Stomach (tissue), 4 donors: ENCODE measurements at regions not wholly inside any gene's neighbourhood (a gene's known extent, or its start where the extent isn't known, plus 50 kb on each side); places are given as distances from the start of the nearest gene placed in this dataset.

Experiments
- POLR2A ChIP-seq, 4 donors: fragments of 450-650 bp; IDR thresholded peaks; one replicate each; pipeline ENCODE4 v1.6.1; 2016; ENCODE audit warnings: antibody characterized with exemption in 4 of 4, control low read depth in 2 of 4, mild to moderate bottlenecking in 1 of 4, moderate library complexity in 1 of 4
- POLR2AphosphoS5 ChIP-seq, 3 donors: sonication (generic); formaldehyde crosslinking; IDR thresholded peaks; one replicate each; pipeline ENCODE4 v1.6.1; 2016; ENCODE audit warnings: antibody characterized with exemption in 3 of 3
- TF ChIP-seq, protein P1 (sequence below), 7 experiments: fragments of 450-650 bp in 4 of 7; fragments of 200-600 bp in 3 of 7; sonication (generic) in 3 of 7; IDR thresholded peaks; one replicate each; pipeline ENCODE4 v1.5.1; 2016 to 2019; ENCODE audit warnings: antibody characterized with exemption in 7 of 7, control low read depth in 2 of 7, mild to moderate bottlenecking in 1 of 7

DNA sequence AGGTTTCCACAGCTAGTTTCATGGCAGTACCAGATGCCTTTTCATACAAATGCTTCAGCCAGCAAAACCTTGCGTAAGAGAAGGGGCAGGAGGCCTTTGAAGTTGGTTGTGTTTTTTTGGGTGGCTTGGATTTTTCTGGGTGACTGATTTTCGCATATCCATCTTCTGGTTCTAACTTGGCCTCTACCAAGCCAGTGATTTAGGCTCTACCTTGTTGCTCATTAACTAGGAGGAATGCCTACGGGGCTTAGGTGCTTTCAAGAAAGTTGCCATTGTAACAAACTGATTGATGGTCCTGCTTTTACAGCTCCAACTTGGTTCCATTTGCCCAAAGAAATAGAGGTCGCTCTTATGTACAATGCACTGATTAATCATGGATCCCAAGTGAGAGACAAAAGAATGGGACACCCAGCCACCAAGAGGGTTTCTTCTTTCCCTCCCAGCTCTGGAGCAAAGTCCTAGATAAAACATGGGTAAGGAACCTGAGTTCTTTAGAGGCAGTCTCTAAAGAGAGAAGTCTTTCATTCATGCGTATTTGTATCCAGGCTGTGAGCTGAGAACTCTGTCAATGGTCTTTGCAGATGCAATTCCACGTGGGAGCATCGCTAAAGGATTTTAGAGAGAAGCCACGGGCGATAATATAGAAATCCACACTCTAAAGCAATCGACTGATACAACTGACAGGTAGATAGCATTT lies 92.1 kb upstream of the FGFR2 start:
- no peak for TF ChIP-seq POLR2A (IDR thresholded peaks at IDR 0.05)
- TF ChIP-seq, protein P1, sequence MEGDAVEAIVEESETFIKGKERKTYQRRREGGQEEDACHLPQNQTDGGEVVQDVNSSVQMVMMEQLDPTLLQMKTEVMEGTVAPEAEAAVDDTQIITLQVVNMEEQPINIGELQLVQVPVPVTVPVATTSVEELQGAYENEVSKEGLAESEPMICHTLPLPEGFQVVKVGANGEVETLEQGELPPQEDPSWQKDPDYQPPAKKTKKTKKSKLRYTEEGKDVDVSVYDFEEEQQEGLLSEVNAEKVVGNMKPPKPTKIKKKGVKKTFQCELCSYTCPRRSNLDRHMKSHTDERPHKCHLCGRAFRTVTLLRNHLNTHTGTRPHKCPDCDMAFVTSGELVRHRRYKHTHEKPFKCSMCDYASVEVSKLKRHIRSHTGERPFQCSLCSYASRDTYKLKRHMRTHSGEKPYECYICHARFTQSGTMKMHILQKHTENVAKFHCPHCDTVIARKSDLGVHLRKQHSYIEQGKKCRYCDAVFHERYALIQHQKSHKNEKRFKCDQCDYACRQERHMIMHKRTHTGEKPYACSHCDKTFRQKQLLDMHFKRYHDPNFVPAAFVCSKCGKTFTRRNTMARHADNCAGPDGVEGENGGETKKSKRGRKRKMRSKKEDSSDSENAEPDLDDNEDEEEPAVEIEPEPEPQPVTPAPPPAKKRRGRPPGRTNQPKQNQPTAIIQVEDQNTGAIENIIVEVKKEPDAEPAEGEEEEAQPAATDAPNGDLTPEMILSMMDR (IDR thresholded peaks at IDR 0.05) = no peak
- TF ChIP-seq POLR2AphosphoS5 (IDR thresholded peaks at IDR 0.05) = no peak
